ENCODE measurements at regions not wholly inside any gene's neighbourhood (a gene's known extent, or its start where the extent isn't known, plus 50 kb on each side); places are given as distances from the start of the nearest gene placed in this dataset.

DNA sequence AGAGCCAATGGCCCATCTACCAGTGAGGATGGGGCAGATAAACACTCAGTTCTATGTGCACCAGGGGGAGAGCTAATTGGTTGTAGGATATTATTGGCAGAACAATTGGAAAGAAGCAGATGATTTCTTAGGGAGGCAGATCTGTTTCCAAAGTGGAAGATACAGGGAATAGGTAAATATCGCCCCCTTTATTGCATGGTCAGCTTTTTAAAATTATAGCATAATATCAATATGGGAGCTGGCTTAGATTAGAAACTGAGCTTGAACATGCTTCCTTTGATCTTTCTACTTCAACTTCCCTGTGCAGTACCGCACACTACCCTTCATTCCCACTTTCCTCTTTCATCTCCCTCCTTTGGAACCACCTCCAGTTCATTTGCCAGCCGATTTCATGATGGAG, 64.0 kb upstream of the PLXNA2 start:
- H3F3A ChIP-seq (ENCODE audit: insufficient read depth, low read length, poor library complexity, severe bottlenecking) = no peaks in the 10 kb centered on the region
- H3K4me2 ChIP-seq (ENCODE audit: low read length) = no peak overlapping the region
- no peaks in the 10 kb centered on the region for H3K9me2 ChIP-seq (ENCODE audit: insufficient read depth, low read length)
- no peak overlapping the region for H2AFZ ChIP-seq (ENCODE audit: low read depth, low read length)
- TF ChIP-seq POLR2AphosphoS5 (IDR thresholded peaks at IDR 0.05) (no peak), SMC3 (conservative IDR thresholded peaks at IDR 0.05; ENCODE audit: poor library complexity) (no peak), RAD21 (conservative IDR thresholded peaks at IDR 0.05) (no peak), EZH2 (IDR thresholded peaks at IDR 0.05; ENCODE audit: borderline replicate concordance, insufficient read depth, low read length, poor library complexity, severe bottlenecking) (no peak), MXI1 (conservative IDR thresholded peaks at IDR 0.05; ENCODE audit: poor library complexity, severe bottlenecking) (no peak), TAF1 (IDR thresholded peaks at IDR 0.05; ENCODE audit: low read depth) (no peak), EP300 (conservative IDR thresholded peaks at IDR 0.05; ENCODE audit: poor library complexity, severe bottlenecking) (no peak)
- TF ChIP-seq, protein P1, sequence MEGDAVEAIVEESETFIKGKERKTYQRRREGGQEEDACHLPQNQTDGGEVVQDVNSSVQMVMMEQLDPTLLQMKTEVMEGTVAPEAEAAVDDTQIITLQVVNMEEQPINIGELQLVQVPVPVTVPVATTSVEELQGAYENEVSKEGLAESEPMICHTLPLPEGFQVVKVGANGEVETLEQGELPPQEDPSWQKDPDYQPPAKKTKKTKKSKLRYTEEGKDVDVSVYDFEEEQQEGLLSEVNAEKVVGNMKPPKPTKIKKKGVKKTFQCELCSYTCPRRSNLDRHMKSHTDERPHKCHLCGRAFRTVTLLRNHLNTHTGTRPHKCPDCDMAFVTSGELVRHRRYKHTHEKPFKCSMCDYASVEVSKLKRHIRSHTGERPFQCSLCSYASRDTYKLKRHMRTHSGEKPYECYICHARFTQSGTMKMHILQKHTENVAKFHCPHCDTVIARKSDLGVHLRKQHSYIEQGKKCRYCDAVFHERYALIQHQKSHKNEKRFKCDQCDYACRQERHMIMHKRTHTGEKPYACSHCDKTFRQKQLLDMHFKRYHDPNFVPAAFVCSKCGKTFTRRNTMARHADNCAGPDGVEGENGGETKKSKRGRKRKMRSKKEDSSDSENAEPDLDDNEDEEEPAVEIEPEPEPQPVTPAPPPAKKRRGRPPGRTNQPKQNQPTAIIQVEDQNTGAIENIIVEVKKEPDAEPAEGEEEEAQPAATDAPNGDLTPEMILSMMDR (IDR thresholded peaks at IDR 0.05; ENCODE audit: poor library complexity, severe bottlenecking) = no peak
- TF ChIP-seq, protein P2, sequence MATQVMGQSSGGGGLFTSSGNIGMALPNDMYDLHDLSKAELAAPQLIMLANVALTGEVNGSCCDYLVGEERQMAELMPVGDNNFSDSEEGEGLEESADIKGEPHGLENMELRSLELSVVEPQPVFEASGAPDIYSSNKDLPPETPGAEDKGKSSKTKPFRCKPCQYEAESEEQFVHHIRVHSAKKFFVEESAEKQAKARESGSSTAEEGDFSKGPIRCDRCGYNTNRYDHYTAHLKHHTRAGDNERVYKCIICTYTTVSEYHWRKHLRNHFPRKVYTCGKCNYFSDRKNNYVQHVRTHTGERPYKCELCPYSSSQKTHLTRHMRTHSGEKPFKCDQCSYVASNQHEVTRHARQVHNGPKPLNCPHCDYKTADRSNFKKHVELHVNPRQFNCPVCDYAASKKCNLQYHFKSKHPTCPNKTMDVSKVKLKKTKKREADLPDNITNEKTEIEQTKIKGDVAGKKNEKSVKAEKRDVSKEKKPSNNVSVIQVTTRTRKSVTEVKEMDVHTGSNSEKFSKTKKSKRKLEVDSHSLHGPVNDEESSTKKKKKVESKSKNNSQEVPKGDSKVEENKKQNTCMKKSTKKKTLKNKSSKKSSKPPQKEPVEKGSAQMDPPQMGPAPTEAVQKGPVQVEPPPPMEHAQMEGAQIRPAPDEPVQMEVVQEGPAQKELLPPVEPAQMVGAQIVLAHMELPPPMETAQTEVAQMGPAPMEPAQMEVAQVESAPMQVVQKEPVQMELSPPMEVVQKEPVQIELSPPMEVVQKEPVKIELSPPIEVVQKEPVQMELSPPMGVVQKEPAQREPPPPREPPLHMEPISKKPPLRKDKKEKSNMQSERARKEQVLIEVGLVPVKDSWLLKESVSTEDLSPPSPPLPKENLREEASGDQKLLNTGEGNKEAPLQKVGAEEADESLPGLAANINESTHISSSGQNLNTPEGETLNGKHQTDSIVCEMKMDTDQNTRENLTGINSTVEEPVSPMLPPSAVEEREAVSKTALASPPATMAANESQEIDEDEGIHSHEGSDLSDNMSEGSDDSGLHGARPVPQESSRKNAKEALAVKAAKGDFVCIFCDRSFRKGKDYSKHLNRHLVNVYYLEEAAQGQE (IDR thresholded peaks at IDR 0.05; ENCODE audit: borderline replicate concordance) = no peak
- no peak overlapping the region for H3K4me3 ChIP-seq (ENCODE audit: low read length)
- no peak overlapping the region for H3K27ac ChIP-seq (ENCODE audit: low read length)
- no peaks in the 10 kb centered on the region for H3K79me2 ChIP-seq (replicated peaks; ENCODE audit: insufficient read depth, low read length)
- H3K9me3 ChIP-seq (ENCODE audit: low read length) = no peaks in the 10 kb centered on the region
- no peak overlapping the region for H3K9ac ChIP-seq (ENCODE audit: low read length)
- no peaks in the 10 kb centered on the region for H4K20me1 ChIP-seq (ENCODE audit: insufficient read depth)
- H3K27me3 ChIP-seq (ENCODE audit: insufficient read depth, low read depth, low read length) = no peaks in the 10 kb centered on the region
- no peaks in the 10 kb centered on the region for H3K36me3 ChIP-seq (ENCODE audit: insufficient read depth, low read length)

DNA sequence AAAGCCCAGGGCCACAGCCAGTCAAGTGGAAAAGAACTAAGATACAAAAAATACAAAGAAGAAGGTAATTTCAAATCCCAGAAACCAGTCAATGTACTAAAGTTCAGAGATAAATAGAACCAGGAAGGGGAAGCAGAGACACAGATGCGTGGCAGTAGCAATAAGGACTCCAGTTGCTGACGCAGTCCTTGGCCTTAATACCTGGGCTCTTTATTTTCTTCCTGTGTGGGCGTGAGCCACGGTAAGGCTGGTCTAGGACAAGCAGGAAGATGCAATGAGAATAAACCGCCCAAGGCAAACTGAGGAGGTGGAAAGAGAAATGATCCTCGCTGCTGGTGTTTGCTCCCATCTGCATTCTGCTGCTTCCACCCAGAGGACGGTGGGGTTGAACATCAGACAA, 65.6 kb upstream of the PLXNA2 start:
- Histone ChIP-seq H3K9me3 (ENCODE audit: low read length) (no peaks in the 10 kb centered on the region), H3K27ac (ENCODE audit: low read length) (no peak overlapping the region), H3F3A (ENCODE audit: insufficient read depth, low read length, poor library complexity, severe bottlenecking) (no peaks in the 10 kb centered on the region), H3K9me2 (ENCODE audit: insufficient read depth, low read length) (no peaks in the 10 kb centered on the region), H2AFZ (ENCODE audit: low read depth, low read length) (no peak overlapping the region), H3K4me3 (ENCODE audit: low read length) (no peak overlapping the region), H3K36me3 (ENCODE audit: insufficient read depth, low read length) (no peaks in the 10 kb centered on the region), H3K4me2 (ENCODE audit: low read length) (no peak overlapping the region), H3K79me2 (replicated peaks; ENCODE audit: insufficient read depth, low read length) (no peaks in the 10 kb centered on the region), H4K20me1 (ENCODE audit: insufficient read depth) (no peaks in the 10 kb centered on the region), H3K9ac (ENCODE audit: low read length) (no peak overlapping the region), H3K27me3 (ENCODE audit: insufficient read depth, low read depth, low read length) (no peaks in the 10 kb centered on the region)
- TF ChIP-seq, protein P1 (IDR thresholded peaks at IDR 0.05; ENCODE audit: poor library complexity, severe bottlenecking) = no peak
- TF ChIP-seq POLR2AphosphoS5 (IDR thresholded peaks at IDR 0.05) (no peak), SMC3 (conservative IDR thresholded peaks at IDR 0.05; ENCODE audit: poor library complexity) (no peak), MXI1 (conservative IDR thresholded peaks at IDR 0.05; ENCODE audit: poor library complexity, severe bottlenecking) (no peak), EP300 (conservative IDR thresholded peaks at IDR 0.05; ENCODE audit: poor library complexity, severe bottlenecking) (no peak), TAF1 (IDR thresholded peaks at IDR 0.05; ENCODE audit: low read depth) (no peak), RAD21 (conservative IDR thresholded peaks at IDR 0.05) (no peak), EZH2 (IDR thresholded peaks at IDR 0.05; ENCODE audit: borderline replicate concordance, insufficient read depth, low read length, poor library complexity, severe bottlenecking) (no peak)
- TF ChIP-seq, protein P2 (IDR thresholded peaks at IDR 0.05; ENCODE audit: borderline replicate concordance) = no peak
